NB4 (cell line): ENCODE measurements at regions not wholly inside any gene's neighbourhood (a gene's known extent, or its start where the extent isn't known, plus 50 kb on each side); places are given as distances from the start of the nearest gene placed in this dataset.

Source experiments
- POLR2A ChIP-seq: IDR thresholded peaks from 2 replicates; pipeline ENCODE4 v1.6.1; 2011; ENCODE audit warnings: mild to moderate bottlenecking; ENCODE audit not compliant: insufficient read length; ENCODE audit errors: extremely low read depth
- TF ChIP-seq, protein P1 (sequence below): IDR thresholded peaks from 2 replicates; pipeline ENCODE4 v1.6.1; 2011; ENCODE audit warnings: low read depth, low read length
- TF ChIP-seq, protein P2 (sequence below): IDR thresholded peaks from one replicate; pipeline ENCODE4 v1.5.1; 2012; ENCODE audit warnings: low read depth, low read length

DNA sequence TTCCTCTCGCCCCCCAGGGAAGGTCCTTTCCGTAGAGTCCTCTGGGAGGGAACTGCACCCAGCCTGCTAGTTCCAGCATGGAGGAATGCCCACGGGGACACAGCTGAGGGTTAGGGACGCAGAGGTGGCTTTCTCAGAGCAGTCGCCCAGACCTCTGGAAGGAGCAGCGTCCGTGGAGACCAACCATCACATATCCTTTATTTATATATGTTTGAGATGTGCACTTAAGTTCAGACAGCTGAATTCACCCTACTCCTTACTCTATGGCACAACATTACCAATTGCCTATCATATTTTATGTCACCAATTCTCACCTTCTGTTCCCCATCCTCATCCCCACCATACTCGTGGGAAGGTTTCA lies 305.6 kb upstream of the DIO3 start:
- TF ChIP-seq, protein P1, sequence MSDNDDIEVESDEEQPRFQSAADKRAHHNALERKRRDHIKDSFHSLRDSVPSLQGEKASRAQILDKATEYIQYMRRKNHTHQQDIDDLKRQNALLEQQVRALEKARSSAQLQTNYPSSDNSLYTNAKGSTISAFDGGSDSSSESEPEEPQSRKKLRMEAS, result no peak
- TF ChIP-seq, protein P2, sequence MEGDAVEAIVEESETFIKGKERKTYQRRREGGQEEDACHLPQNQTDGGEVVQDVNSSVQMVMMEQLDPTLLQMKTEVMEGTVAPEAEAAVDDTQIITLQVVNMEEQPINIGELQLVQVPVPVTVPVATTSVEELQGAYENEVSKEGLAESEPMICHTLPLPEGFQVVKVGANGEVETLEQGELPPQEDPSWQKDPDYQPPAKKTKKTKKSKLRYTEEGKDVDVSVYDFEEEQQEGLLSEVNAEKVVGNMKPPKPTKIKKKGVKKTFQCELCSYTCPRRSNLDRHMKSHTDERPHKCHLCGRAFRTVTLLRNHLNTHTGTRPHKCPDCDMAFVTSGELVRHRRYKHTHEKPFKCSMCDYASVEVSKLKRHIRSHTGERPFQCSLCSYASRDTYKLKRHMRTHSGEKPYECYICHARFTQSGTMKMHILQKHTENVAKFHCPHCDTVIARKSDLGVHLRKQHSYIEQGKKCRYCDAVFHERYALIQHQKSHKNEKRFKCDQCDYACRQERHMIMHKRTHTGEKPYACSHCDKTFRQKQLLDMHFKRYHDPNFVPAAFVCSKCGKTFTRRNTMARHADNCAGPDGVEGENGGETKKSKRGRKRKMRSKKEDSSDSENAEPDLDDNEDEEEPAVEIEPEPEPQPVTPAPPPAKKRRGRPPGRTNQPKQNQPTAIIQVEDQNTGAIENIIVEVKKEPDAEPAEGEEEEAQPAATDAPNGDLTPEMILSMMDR, result no peak
- TF ChIP-seq POLR2A, result no peak
